SIG-M5 treated with dmso at 0.1 percent for 504 hours (cell line): ENCODE measurements at regions not wholly inside any gene's neighbourhood (a gene's known extent, or its start where the extent isn't known, plus 50 kb on each side); places are given as distances from the start of the nearest gene placed in this dataset.
"Not testable (repeated sequence)": the region's sequence is repeated elsewhere in the genome, so short reads cannot be mapped to it uniquely, and the experiment has no call there.

ENCODE experiments used
- DNase-seq: peaks from one replicate; lab custom pipeline; 2025; ENCODE audit not compliant: unreplicated experiment; lab: John Stamatoyannopoulos, UW

DNA sequence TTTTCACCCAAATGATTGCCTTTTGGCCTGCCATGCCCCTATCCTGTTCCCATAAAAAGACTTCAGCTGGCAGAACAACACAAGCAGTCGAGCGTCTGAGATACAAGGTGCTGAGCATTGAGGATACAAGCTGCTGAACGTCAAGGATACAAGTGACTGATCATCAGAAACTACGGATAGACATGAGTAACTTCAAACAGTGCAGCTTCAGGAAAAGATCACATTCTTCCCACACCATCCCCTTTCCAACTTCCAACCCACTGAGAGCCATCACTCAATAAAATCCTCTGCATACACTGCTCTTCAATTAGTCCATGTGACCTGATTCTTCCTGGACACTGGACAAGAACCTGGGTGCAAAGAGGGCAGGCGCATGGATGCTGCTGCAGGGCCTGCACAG, 1198.9 kb downstream of the ROBO2 start:
- no peak for DNase-seq

DNA sequence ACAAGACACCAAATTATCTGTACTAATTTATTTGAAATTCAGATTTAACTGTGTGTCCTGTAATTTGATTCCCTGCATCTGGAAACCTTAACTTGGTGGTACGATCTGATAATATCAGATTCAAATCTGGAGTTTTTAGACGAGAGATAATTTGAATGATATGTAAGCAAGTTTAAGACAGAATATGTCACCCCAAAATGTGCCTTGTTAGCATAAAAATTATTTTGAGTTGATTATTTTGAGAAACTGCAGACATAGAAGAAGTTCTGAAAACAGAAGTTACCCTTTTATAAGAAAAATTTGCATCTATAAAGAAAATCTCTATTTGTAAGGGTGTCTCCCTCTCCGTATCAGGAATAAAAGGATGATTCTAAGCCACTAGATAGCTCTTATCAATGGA, 1202.8 kb downstream of the ROBO2 start:
- DNase-seq = no peak

GRCh38 chr3:78244136-78244535, 1204.2 kb downstream of the ROBO2 start:
- DNase-seq = no peak

GRCh38 chr3:78249294-78249693, 1209.4 kb downstream of the ROBO2 start:
- DNase-seq = no peak

DNA sequence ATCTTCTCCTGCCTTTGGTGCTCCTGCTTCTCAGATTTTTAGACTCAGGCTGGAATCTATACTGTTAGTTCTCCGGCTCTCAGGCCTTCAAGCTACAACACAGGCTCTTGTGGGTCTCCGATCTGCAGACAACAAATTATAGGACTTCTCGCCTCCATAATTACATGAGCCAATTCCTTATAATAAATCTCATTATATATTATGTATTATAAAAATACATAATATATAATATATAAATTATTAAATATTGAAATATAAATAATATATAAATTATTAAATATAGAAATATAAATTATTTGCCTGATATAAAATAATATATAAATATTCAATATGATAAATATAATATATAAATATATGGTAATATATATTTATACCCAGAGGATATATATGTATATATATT, 1214.0 kb downstream of the ROBO2 start:
- no peak for DNase-seq

DNA sequence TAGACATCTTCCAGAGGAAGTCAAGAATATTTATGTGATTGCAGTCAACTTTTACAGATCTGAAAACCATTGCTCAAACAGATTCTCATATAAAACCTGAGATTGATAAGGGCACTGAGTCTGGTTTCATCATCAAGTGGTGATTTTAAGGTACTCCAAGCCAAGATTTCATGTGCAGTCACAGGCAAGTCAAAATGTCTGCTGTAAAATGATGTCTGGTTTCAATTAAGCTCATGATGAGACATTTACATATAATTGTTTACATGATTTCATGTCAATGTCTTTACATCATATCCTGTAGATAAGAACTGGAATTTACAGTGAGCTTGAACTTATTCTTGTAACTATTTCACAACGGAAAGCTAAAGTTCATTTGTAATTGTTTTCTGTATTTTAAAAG, 1215.5 kb downstream of the ROBO2 start:
- DNase-seq = no peak

DNA sequence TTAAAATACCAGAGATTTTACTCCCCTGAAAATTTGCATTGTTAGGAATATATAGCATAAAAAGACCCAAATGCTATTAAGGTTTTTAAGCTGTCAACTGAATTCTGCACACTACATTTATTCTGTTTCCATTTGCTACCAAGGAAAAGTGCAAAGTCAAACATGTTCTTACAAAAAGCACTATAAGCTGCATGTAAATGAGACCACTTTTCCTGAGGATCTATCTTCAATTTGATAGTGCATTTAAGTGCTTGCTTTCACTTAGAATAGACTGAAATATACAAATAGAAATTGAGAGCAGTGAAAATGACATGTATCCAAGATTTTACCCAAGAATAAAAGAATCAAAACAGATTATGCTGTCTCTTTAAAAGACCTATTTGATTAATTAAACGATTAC, 1216.2 kb downstream of the ROBO2 start:
- DNase-seq = no peak

GRCh38 chr3:78257951-78258530, 1218.1 kb downstream of the ROBO2 start:
- DNase-seq = no peak

- no peak for DNase-seq
Observed at GRCh38 chr3:78258798-78259197, 1218.9 kb downstream of the ROBO2 start.

DNA sequence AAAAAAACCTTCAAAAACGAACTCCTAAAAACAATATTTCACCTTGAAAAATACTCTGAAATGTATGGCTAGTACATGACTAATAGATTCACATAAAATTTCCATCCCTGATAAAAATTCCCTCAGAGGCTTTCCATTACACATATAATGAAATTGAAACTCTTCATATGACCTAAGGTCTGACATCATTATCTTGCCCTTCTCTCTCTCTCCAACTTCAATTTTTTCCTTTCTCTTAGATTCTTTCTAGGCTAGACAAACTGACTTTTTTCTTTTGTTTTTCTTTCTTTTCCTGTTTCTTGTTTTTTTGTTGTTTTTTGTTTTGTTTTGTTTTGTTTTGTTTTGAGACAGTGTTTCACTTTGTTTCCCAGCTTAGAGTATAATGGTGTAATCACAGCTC, 1220.5 kb downstream of the ROBO2 start:
- DNase-seq = no peak

DNA sequence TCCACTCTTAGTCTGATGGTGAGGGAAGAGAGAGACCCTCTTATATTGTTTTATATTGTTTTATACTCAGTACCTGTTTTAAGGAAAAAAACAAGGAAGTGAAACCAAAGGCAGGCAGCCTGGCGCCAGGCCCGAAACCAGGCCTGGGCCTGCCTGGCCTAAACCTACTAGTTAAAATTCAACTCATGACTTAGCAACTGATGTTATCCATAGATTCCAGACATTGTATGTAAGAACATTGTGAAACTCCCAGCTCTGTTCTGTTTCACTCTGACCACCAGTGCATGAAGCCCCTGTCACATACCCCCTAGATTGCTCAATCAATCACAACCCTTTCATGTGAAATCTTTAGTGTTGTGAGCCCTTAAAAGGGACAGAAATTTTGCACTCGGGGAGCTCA, 1226.7 kb downstream of the ROBO2 start:
- DNase-seq = not testable (repeated sequence)

GRCh38 chr3:78267235-78267634, 1227.3 kb downstream of the ROBO2 start:
- no peak for DNase-seq

DNA sequence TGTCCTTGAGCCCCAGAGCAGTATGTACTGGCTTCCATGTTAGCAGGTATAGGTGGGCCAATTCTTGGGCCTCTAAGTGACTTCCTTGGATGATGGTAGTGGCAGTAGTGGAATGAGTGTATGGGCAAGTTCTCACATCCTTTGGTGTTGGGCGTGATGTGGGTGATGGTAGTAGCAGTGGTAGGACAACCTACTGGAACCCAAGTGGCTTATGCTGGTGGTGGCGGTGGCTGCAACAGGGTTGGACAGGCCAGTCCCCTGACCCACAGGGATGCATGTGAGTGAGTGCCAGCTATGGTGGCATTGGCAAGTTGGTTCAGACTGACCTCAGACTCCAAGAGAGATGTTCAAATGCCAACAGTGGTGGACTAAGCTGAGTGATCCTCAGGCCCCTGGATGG, 1228.2 kb downstream of the ROBO2 start:
- DNase-seq = no peak

- DNase-seq = no peak
Observed at GRCh38 chr3:78268716-78269668, 1229.1 kb downstream of the ROBO2 start.

DNA sequence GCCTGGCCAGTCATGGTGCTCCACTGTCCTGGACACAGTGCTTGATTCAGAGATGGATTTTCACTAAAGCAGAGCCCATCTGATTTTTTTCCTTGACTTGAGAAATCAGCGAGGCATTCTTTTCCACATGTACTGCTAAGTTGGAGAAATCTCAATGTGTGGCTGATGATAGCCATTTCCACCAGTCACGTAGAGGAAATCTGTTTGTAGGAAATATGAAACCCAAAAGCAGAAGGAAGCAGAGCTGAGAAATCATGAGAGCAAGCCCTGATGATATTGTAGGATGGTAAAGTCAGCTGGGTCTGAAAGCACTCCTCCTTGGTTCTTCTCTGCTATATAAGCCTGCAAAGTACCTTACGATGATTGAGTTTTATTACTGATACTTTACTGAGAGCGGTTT, 1233.4 kb downstream of the ROBO2 start:
- DNase-seq = no peak

- peak; percentile 2 for DNase-seq
Observed at GRCh38 chr3:78274475-78275065, 1234.7 kb downstream of the ROBO2 start.

- DNase-seq = no peak
Observed at GRCh38 chr3:78275420-78275852, 1235.5 kb downstream of the ROBO2 start.

DNA sequence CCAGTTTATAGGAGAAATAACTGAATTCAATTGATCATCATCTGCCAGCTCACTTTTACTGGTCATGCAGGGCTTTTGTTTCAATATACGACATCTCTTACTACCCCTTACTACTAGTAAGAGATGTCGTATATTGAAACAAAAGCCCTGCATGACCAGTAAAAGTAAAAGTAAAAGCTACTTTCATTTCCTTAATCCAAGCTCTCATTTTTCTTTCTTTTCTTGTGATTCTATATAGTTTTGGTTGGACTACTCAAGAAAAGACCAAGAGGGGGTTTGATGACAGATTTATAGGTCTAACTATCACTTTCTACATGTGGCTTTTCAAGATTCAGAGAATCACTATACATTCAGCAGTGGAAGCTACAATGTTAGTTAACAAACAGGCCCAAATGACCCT, 1237.3 kb downstream of the ROBO2 start:
- no peak for DNase-seq

DNA sequence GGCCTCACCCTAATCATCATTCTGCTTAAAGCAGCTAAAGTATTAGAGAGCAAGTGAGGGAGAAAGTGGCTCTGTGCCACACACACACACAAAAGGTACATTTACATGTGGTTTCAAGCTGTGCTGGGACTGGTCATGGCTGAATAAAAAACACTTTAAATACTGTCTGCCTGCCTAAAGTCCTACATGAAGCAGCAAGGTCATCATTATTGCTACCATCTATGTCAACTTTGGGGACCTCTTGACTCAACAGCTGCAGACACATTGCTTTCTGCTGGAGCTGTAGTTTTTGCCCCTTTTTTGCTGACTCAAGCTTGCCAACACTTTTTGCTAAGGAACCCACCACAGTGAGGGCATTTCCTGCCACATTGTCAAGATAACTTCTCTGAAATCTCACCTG, 1237.9 kb downstream of the ROBO2 start:
- DNase-seq = no peak

DNA sequence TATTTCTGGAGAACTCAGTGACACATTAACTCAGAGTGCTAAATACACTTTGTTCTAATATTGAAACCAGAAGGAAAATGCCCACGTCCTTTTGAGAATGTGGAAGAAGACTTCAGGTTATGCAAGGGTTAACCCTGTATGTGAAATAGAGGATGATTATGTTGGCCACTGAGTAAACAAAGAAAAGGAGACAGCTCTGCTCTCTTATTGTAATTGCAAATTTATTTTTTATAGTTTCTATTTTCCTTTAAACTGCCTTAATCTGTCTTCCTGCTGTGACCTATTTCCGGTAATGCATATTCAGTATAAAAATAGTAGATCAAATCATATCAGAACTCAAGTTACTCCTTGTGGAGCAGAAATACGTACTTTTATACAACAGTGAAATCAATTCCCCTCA, 1239.2 kb downstream of the ROBO2 start:
- DNase-seq = no peak

DNA sequence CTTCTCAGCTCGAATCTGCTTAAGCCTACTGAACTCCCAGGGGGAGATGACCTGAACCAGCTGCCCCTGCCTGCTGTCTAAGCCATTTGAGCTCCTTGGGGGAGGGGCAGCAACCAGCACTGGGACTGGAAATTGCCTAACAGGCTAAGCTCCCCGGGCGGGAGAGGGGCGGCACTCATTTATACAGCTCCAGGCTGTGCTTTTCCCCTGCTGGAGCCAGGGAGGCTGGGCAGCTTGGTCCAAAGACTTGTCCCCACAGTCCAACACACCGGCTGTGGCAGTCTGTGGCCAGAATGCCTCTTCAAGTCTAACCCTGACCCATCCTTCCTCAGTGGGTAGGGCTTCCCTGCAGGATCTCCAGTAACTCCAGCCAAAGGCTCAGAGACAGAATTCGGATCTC, 1241.5 kb downstream of the ROBO2 start:
- DNase-seq = no peak

DNA sequence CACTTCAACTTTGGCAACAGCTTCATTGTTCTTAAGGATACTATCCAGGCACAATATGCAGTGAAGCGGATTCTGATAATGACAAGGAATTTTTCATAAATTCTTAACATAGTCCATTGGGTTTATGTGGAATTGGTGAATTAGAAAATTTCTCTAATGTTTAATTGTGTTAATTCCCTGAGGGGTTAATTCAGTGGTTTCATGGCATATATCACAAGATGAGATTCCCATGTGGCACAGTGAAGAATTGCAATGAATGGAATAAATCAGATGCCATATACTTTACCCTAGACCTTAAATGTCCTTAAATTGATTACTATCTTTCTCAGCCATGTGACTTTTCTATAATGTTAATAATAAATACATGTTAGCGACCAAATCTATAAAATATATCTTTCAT, 1244.1 kb downstream of the ROBO2 start:
- DNase-seq = no peak
